Parathyroid adenoma (tissue), 2 donors: ENCODE measurements at regions not wholly inside any gene's neighbourhood (a gene's known extent, or its start where the extent isn't known, plus 50 kb on each side); places are given as distances from the start of the nearest gene placed in this dataset.

Experiments
- H2AFZ ChIP-seq: fragments of 300-600 bp; sonication (generic); one replicate; pipeline ENCODE4 v1.7.0; 2017; ENCODE audit warnings: antibody characterized with exemption, mild to moderate bottlenecking
- H3K27ac ChIP-seq: fragments of 300-600 bp; sonication (generic); one replicate; pipeline ENCODE4 v1.7.0; 2017
- H3K27me3 ChIP-seq: fragments of 300-600 bp; sonication (generic); one replicate; pipeline ENCODE4 v1.7.0; 2017; ENCODE audit warnings: low read length; ENCODE audit not compliant: control insufficient read depth, insufficient read depth
- H3K36me3 ChIP-seq: fragments of 300-600 bp; sonication (generic); one replicate; pipeline ENCODE4 v1.7.0; 2017; ENCODE audit warnings: low read length; ENCODE audit not compliant: control insufficient read depth, insufficient read depth
- H3K4me1 ChIP-seq: fragments of 300-600 bp; sonication (generic); one replicate; pipeline ENCODE4 v1.7.0; 2017; ENCODE audit warnings: control low read depth
- H3K4me2 ChIP-seq: fragments of 300-600 bp; sonication (generic); one replicate; pipeline ENCODE4 v1.7.0; 2017; ENCODE audit warnings: low read length
- H3K4me3 ChIP-seq: fragments of 300-600 bp; sonication (generic); one replicate; pipeline ENCODE4 v1.7.0; 2017; ENCODE audit warnings: low read depth, low read length
- H3K79me2 ChIP-seq: fragments of 300-600 bp; sonication (generic); one replicate; pipeline ENCODE4 v1.7.0; 2017; ENCODE audit warnings: control low read depth
- H3K9ac ChIP-seq: fragments of 300-600 bp; sonication (generic); one replicate; pipeline ENCODE4 v1.7.0; 2017; ENCODE audit warnings: mild to moderate bottlenecking
- H3K9me3 ChIP-seq: fragments of 300-600 bp; sonication (generic); one replicate; pipeline ENCODE4 v1.7.0; 2017; ENCODE audit warnings: low read length; ENCODE audit not compliant: control insufficient read depth
- CTCF ChIP-seq: fragments of 300-600 bp; sonication (generic); IDR thresholded peaks from one replicate; pipeline ENCODE4 v1.7.0; 2017; ENCODE audit warnings: antibody characterized with exemption, mild to moderate bottlenecking
- donor health status: primary hyperparathyroidism.

GRCh38 chr2:181371782-181372645 is 85.2 kb upstream of the ITGA4 start:
- H3K9me3 ChIP-seq = no peaks in the 10 kb centered on the region
- H3K36me3 ChIP-seq = no peaks in the 10 kb centered on the region
- H3K79me2 ChIP-seq = no peaks in the 10 kb centered on the region
- H3K9ac ChIP-seq = no peak overlapping the region
- no peak overlapping the region for H2AFZ ChIP-seq
- TF ChIP-seq CTCF = no peak
- H3K27ac ChIP-seq = no peak overlapping the region
- no peaks in the 10 kb centered on the region for H3K4me1 ChIP-seq
- no peak overlapping the region for H3K4me3 ChIP-seq
- no peak overlapping the region for H3K4me2 ChIP-seq
- H3K27me3 ChIP-seq = no peaks in the 10 kb centered on the region

DNA sequence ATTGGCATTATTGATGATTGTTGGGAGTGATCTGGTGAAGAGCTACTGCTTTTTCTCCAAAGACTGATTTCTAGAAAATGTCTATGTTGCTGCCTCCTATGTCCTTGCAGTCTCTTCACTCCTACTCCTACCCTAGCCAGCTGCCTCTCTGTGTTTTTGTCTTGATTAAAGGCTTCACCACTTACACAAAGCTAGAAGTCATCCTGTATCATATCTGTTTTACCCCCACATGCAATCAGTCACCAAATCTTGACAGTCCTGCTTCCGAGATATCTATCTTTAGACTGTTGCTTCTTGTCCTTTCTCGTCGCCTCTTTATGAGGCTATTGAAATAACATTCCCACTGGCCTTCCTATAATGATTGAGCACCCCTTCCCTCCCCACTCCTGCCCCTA is 84.5 kb upstream of the ITGA4 start:
- H3K36me3 ChIP-seq = no peaks in the 10 kb centered on the region
- H3K4me3 ChIP-seq = no peak overlapping the region
- no peak overlapping the region for H3K4me2 ChIP-seq
- H3K9ac ChIP-seq = no peak overlapping the region
- TF ChIP-seq CTCF = no peak
- H3K27me3 ChIP-seq = no peaks in the 10 kb centered on the region
- no peak overlapping the region for H3K27ac ChIP-seq
- H3K4me1 ChIP-seq = no peaks in the 10 kb centered on the region
- no peaks in the 10 kb centered on the region for H3K79me2 ChIP-seq
- H3K9me3 ChIP-seq = no peaks in the 10 kb centered on the region
- H2AFZ ChIP-seq = no peak overlapping the region

DNA sequence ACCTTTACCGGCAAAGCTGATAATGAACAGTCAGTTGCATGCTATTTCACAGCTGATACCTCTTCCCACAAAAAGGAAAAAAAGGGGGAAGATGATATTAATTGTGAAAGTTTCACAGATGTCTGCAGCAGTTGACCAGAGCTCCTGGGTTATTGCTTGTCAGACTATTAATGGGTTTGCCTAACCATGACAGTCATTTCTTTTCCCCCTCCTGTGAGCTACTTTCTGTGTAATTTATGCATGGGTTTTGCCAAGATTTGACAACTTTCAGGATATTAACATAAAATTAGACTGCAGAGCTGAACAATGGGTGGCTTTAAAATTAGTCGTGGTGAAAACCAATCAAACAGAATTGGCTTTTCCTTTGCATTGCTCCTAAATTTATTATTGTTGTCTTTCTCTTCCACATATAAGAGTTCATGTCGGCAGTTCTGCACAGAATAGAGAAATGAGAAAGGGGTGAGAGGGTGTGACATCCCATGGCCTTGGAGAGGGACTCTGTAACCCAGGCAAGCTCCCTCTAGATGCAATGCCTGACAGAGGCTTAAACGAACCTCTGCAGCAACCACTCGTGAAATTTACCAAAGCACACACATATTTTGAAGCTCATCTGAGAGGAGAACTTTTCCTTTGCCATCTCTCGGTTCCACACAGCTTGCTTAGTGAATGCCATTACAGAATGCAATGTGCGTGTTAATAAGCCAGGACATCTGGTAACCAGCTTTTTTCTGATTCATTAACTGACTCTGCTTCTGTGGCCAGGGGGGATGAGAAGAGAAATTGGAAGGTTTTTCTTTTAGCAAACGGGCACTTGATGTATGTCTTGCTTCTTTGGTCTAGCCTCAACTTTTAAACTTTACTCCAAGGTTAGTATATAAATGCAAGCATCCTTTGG is 82.2 kb upstream of the ITGA4 start:
- Histone ChIP-seq H3K9ac (no peak overlapping the region), H3K27ac (no peak overlapping the region), H3K4me1 (no peaks in the 10 kb centered on the region), H3K9me3 (no peaks in the 10 kb centered on the region), H3K27me3 (no peaks in the 10 kb centered on the region), H2AFZ (no peak overlapping the region), H3K4me2 (no peak overlapping the region), H3K36me3 (no peaks in the 10 kb centered on the region), H3K4me3 (no peak overlapping the region), H3K79me2 (no peaks in the 10 kb centered on the region)
- TF ChIP-seq CTCF = no peak

GRCh38 chr2:181376442-181376841 is 80.7 kb upstream of the ITGA4 start:
- H3K36me3 ChIP-seq = no peaks in the 10 kb centered on the region
- H3K4me3 ChIP-seq = no peak overlapping the region
- H3K79me2 ChIP-seq = no peaks in the 10 kb centered on the region
- H3K9ac ChIP-seq = no peak overlapping the region
- H3K4me2 ChIP-seq = no peak overlapping the region
- H3K27me3 ChIP-seq = no peaks in the 10 kb centered on the region
- TF ChIP-seq CTCF = no peak
- H3K9me3 ChIP-seq = no peaks in the 10 kb centered on the region
- H3K4me1 ChIP-seq = no peaks in the 10 kb centered on the region
- H3K27ac ChIP-seq = no peak overlapping the region
- H2AFZ ChIP-seq = no peak overlapping the region
